PC-3 (cell line): ENCODE measurements at regions not wholly inside any gene's neighbourhood (a gene's known extent, or its start where the extent isn't known, plus 50 kb on each side); places are given as distances from the start of the nearest gene placed in this dataset.

Experiments used
- EZH2 ChIP-seq: fragments of 300-600 bp; sonication (generic); IDR thresholded peaks from one replicate; pipeline ENCODE4 v1.6.1; 2017; ENCODE audit warnings: antibody characterized with exemption, mild to moderate bottlenecking, low read length; ENCODE audit not compliant: unreplicated experiment
- TF ChIP-seq, protein P1 (sequence below): fragments of 300-600 bp; sonication (generic); conservative IDR thresholded peaks from 2 replicates; pipeline ENCODE4 v1.5.1; 2017; ENCODE audit warnings: antibody characterized with exemption, low read depth, mild to moderate bottlenecking, low read length

DNA sequence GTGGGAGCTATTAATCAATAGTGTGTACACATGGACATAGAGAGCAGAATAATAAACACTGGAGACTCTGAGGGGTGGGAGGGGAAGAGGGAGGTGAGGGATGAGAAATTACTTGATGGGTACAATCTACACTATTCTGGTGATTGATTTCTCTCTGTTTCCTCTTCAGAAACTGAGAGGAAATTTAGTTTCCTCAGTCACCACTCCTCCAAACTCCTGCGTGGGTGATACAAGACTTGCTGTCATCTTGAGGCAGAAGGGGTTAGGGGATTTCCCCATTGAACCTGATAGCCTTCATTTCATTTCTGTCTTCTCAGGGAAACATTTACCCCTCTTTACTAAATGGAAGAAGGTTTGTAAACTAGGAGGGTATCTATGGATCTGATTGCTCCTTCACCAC is 84.3 kb upstream of the ESR1 start:
- TF ChIP-seq, protein P1, sequence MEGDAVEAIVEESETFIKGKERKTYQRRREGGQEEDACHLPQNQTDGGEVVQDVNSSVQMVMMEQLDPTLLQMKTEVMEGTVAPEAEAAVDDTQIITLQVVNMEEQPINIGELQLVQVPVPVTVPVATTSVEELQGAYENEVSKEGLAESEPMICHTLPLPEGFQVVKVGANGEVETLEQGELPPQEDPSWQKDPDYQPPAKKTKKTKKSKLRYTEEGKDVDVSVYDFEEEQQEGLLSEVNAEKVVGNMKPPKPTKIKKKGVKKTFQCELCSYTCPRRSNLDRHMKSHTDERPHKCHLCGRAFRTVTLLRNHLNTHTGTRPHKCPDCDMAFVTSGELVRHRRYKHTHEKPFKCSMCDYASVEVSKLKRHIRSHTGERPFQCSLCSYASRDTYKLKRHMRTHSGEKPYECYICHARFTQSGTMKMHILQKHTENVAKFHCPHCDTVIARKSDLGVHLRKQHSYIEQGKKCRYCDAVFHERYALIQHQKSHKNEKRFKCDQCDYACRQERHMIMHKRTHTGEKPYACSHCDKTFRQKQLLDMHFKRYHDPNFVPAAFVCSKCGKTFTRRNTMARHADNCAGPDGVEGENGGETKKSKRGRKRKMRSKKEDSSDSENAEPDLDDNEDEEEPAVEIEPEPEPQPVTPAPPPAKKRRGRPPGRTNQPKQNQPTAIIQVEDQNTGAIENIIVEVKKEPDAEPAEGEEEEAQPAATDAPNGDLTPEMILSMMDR = no peak
- no peak for TF ChIP-seq EZH2
